GM21529 (cell line): ENCODE measurements at regions not wholly inside any gene's neighbourhood (a gene's known extent, or its start where the extent isn't known, plus 50 kb on each side); places are given as distances from the start of the nearest gene placed in this dataset.
"Not testable (repeated sequence)": the region's sequence is repeated elsewhere in the genome, so short reads cannot be mapped to it uniquely, and the experiment has no call there.

Experiments used
- ATAC-seq: cut with Tn5 transposase; IDR thresholded peaks from one replicate; pipeline ENCODE4 v1.9.1; 2021; ENCODE audit not compliant: unreplicated experiment

- ATAC-seq: no peak
Measured at GRCh38 chr5:89694026-89694550, 715.5 kb downstream of the CETN3 start.

GRCh38 chr5:89690331-89690730, 719.2 kb downstream of the CETN3 start:
- no peak for ATAC-seq

GRCh38 chr5:89686081-89686765, 723.3 kb downstream of the CETN3 start:
- no peak for ATAC-seq

- no peak for ATAC-seq
Measured at GRCh38 chr5:89676634-89677033, 732.9 kb downstream of the CETN3 start.

- ATAC-seq: no peak
Measured at GRCh38 chr5:89673019-89673418, 736.5 kb downstream of the CETN3 start.

GRCh38 chr5:89668821-89669220, 740.7 kb downstream of the CETN3 start:
- no peak for ATAC-seq

- no peak for ATAC-seq
Measured at GRCh38 chr5:89662499-89662898, 747.1 kb downstream of the CETN3 start.

GRCh38 chr5:89638871-89639270, 755.9 kb upstream of the MEF2C start:
- no peak for ATAC-seq

GRCh38 chr5:89634176-89634575, 751.2 kb upstream of the MEF2C start:
- not testable (repeated sequence) for ATAC-seq

GRCh38 chr5:89630064-89630463, 747.1 kb upstream of the MEF2C start:
- not testable (repeated sequence) for ATAC-seq

- no peak for ATAC-seq
Measured at GRCh38 chr5:89628876-89629635, 746.1 kb upstream of the MEF2C start.

GRCh38 chr5:89615839-89616518, 733.0 kb upstream of the MEF2C start:
- ATAC-seq: no peak

- peak; percentile 88 for ATAC-seq
Measured at GRCh38 chr5:89613222-89613956, 730.4 kb upstream of the MEF2C start.

GRCh38 chr5:89606939-89607534, 724.1 kb upstream of the MEF2C start:
- no peak for ATAC-seq

- ATAC-seq: no peak
Measured at GRCh38 chr5:89604342-89604741, 721.4 kb upstream of the MEF2C start.

- ATAC-seq: no peak
Measured at GRCh38 chr5:89601880-89602279, 718.9 kb upstream of the MEF2C start.

GRCh38 chr5:89597878-89598277, 714.9 kb upstream of the MEF2C start:
- ATAC-seq: peak; percentile 59

- no peak for ATAC-seq
Measured at GRCh38 chr5:89596821-89597220, 713.8 kb upstream of the MEF2C start.

GRCh38 chr5:89595056-89595455, 712.1 kb upstream of the MEF2C start:
- no peak for ATAC-seq

GRCh38 chr5:89584339-89584956, 701.5 kb upstream of the MEF2C start:
- no peak for ATAC-seq
